Endodermal cell (in vitro differentiated cells): ENCODE measurements at regions not wholly inside any gene's neighbourhood (a gene's known extent, or its start where the extent isn't known, plus 50 kb on each side); places are given as distances from the start of the nearest gene placed in this dataset.
A peak's percentile ranks its signal among the peaks of the same experiment; 100 is the strongest.

Experiments used
- DNase-seq: peaks from one replicate; pipeline ENCODE4 v3.0.0-alpha.2; 2017
- H3K27ac ChIP-seq: 2 replicates; pipeline ENCODE4 v1.5.1; 2013; ENCODE audit warnings: mild to moderate bottlenecking, low read depth, low read length, moderate library complexity
- H3K27me3 ChIP-seq: 2 replicates; pipeline ENCODE4 v1.6.1; 2013; ENCODE audit warnings: mild to moderate bottlenecking, low read length, moderate library complexity; ENCODE audit not compliant: insufficient read depth, control insufficient read depth, poor library complexity, severe bottlenecking
- H3K36me3 ChIP-seq: 2 replicates; pipeline ENCODE4 v1.7.0; 2013; ENCODE audit warnings: mild to moderate bottlenecking, low read length, moderate library complexity; ENCODE audit not compliant: control insufficient read depth, insufficient read depth
- H3K4me1 ChIP-seq: one replicate; pipeline ENCODE4 v1.7.0; 2013; ENCODE audit warnings: low read length; ENCODE audit not compliant: control insufficient read depth, insufficient read depth
- H3K4me3 ChIP-seq: 2 replicates; pipeline ENCODE4 v1.5.1; 2013; ENCODE audit warnings: mild to moderate bottlenecking, low read length, moderate library complexity
- H3K9ac ChIP-seq: 2 replicates; pipeline ENCODE4 v1.6.1; 2013; ENCODE audit warnings: mild to moderate bottlenecking, low read length, moderate library complexity; ENCODE audit not compliant: poor library complexity, severe bottlenecking; ENCODE audit errors: extremely low read depth
- H3K9me3 ChIP-seq: 2 replicates; pipeline ENCODE4 v1.6.1; 2013; ENCODE audit warnings: mild to moderate bottlenecking, low read length, moderate library complexity; ENCODE audit not compliant: control insufficient read depth
- H3K27ac Mint-ChIP-seq: 2 replicates; pipeline ENCODE4 v1.8.0; 2020; ENCODE audit warnings: mixed read lengths
- H3K27me3 Mint-ChIP-seq: 2 replicates; pipeline ENCODE4 v1.8.0; 2021; ENCODE audit warnings: mild to moderate bottlenecking, mixed read lengths; ENCODE audit not compliant: insufficient read depth
- H3K36me3 Mint-ChIP-seq: 2 replicates; pipeline ENCODE4 v1.8.0; 2020; ENCODE audit warnings: low read depth, mixed read lengths
- H3K4me1 Mint-ChIP-seq: 2 replicates; pipeline ENCODE4 v1.8.0; 2020; ENCODE audit warnings: mixed read lengths
- H3K4me3 Mint-ChIP-seq: 2 replicates; pipeline ENCODE4 v1.8.0; 2020; ENCODE audit warnings: mild to moderate bottlenecking, moderate library complexity, mixed read lengths
- H3K9me3 Mint-ChIP-seq: 2 replicates; pipeline ENCODE4 v1.8.0; 2020; ENCODE audit warnings: mild to moderate bottlenecking, mixed read lengths
- WGBS, 2 experiments: methylation state at CpG; one replicate each; pipeline versions ENCODE4 v1.1.5 to v1.1.7; 2013; ENCODE audit warnings: missing lambda C conversion rate in 2 of 2, mixed read lengths in 1 of 2; ENCODE audit not compliant: insufficient coverage in 1 of 2, insufficient read length in 1 of 2; 5-methylcytosine and 5-hydroxymethylcytosine counted together
- TF ChIP-seq, protein P1 (sequence below): fragments of 200-600 bp; sonication (generic); conservative IDR thresholded peaks from 2 replicates; pipeline ENCODE4 v1.5.0; 2021; ENCODE audit warnings: antibody characterized with exemption, mild to moderate bottlenecking

DNA sequence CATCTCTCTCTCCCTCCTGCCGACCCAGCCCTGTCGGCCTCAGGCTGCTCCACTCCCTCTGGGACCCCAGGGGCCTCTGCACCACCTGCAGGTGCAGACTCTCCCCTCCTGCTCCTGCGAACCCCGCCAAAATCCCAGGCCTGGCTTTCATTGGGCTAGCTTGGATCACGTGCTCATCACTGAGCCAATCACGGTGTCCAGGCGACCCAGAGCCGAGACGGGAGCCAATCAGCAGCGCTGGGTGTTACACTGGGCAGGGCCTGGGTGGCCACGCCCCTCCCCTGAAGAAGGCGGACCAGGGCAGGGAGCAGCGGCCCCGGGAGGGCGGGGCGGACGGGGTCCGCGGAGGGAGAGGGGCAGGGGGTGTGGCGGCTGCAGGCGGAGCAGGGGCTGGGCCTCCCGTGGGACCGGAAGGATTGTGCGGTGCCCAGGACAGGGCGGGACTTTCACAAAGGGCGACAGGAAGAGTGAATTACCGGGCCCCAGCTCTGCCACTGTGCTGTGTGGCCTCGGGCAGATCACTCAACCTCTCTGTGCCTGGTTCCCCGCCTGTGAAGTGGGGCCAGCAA, 66.6 kb upstream of the FBRSL1 start:
- Histone ChIP-seq H3K27me3 (peaks cover 23% of the 10 kb centered on the region), H3K9ac (no peak overlapping the region), H3K4me3 (no peak overlapping the region), H3K36me3 (no peaks in the 10 kb centered on the region), H3K9me3 (peaks cover 7% of the 10 kb centered on the region), H3K27ac (no peak overlapping the region), H3K4me1 (no peaks in the 10 kb centered on the region)
- peak; percentile 79 for DNase-seq
- WGBS, 2 experiments, result 77 to 85% methylated on average over 14 to 29 of the region's 29 CpGs
- peaks cover 31% of the 10 kb centered on the region for H3K9me3 Mint-ChIP-seq
- H3K27ac Mint-ChIP-seq, result no peak overlapping the region
- no peak overlapping the region for H3K4me3 Mint-ChIP-seq
- peaks cover 15% of the 10 kb centered on the region for H3K4me1 Mint-ChIP-seq
- peaks cover 9% of the 10 kb centered on the region for H3K36me3 Mint-ChIP-seq
- peaks cover 84% of the 10 kb centered on the region for H3K27me3 Mint-ChIP-seq
- TF ChIP-seq, protein P1, sequence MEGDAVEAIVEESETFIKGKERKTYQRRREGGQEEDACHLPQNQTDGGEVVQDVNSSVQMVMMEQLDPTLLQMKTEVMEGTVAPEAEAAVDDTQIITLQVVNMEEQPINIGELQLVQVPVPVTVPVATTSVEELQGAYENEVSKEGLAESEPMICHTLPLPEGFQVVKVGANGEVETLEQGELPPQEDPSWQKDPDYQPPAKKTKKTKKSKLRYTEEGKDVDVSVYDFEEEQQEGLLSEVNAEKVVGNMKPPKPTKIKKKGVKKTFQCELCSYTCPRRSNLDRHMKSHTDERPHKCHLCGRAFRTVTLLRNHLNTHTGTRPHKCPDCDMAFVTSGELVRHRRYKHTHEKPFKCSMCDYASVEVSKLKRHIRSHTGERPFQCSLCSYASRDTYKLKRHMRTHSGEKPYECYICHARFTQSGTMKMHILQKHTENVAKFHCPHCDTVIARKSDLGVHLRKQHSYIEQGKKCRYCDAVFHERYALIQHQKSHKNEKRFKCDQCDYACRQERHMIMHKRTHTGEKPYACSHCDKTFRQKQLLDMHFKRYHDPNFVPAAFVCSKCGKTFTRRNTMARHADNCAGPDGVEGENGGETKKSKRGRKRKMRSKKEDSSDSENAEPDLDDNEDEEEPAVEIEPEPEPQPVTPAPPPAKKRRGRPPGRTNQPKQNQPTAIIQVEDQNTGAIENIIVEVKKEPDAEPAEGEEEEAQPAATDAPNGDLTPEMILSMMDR, result no peak

DNA sequence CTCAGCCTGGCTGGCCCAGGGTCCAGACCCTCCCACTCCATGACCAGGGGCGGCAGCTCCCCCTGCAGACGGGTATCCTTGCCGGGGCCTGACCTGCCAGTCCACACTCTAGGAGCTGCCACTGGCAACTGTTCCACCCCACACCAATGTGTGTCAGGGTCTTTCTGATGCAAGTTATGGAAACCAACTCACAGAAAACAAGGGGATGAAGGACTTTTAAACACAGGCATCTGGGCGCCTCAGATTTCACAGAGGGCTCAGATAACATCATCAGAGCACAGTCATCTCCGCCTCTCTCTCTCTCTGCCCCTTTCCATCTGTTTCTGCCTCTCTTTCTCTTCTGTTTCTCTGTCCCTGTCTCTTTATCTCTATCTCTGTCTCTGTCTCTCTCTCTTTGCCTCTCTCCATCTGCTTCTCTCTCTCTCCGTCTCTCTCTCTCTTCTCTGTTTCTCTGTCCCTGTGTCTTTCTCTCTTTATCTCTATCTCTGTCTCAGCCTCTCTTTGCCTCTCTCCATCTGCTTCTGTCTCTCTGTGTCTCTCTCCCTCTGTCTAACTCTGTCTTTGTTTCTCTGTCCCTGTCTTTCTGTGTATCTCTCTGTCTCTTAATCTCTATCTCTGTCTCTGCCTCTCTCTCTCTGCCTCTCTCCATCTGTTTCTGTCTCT, 67.4 kb upstream of the FBRSL1 start:
- H3K27ac ChIP-seq, result no peak overlapping the region
- Mint-ChIP-seq H3K4me1 (peaks cover 10% of the 10 kb centered on the region), H3K27ac (no peak overlapping the region), H3K9me3 (peaks cover 28% of the 10 kb centered on the region), H3K36me3 (peaks cover 9% of the 10 kb centered on the region), H3K27me3 (peaks cover 89% of the 10 kb centered on the region), H3K4me3 (no peak overlapping the region)
- no peaks in the 10 kb centered on the region for H3K4me1 ChIP-seq
- H3K27me3 ChIP-seq, result peaks cover 28% of the 10 kb centered on the region
- H3K9ac ChIP-seq, result no peak overlapping the region
- H3K9me3 ChIP-seq, result peaks cover 7% of the 10 kb centered on the region
- no peaks in the 10 kb centered on the region for H3K36me3 ChIP-seq
- DNase-seq, result peak; percentile 88
- H3K4me3 ChIP-seq, result no peak overlapping the region
- WGBS, 2 experiments, result 67 to 91% methylated on average over 3 to 6 of the region's 6 CpGs
- TF ChIP-seq, protein P1, result peak; percentile 69

DNA sequence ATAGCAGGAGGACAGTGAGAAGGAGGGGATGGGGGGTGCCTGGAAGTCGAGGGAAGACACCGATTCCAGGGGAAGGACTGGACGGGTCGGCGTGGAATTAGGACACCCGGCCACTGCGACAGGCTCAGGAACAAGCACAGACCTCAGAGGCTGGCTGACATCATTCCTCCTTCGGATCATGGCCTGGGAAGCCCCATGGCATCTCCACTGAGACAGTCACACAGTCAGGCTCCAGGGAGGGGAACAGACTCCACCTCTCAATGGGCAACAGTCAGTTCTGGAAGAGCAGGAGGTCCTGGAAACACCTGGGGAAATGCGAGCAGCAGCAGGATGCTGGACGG, 67.9 kb upstream of the FBRSL1 start:
- H3K27ac Mint-ChIP-seq, result no peak overlapping the region
- no peak overlapping the region for H3K4me3 Mint-ChIP-seq
- Histone ChIP-seq H3K9me3 (peaks cover 7% of the 10 kb centered on the region), H3K27me3 (peaks cover 28% of the 10 kb centered on the region), H3K4me3 (no peak overlapping the region), H3K4me1 (no peaks in the 10 kb centered on the region), H3K27ac (no peak overlapping the region), H3K9ac (no peak overlapping the region), H3K36me3 (no peaks in the 10 kb centered on the region)
- H3K9me3 Mint-ChIP-seq, result peaks cover 26% of the 10 kb centered on the region
- peaks cover 9% of the 10 kb centered on the region for H3K36me3 Mint-ChIP-seq
- WGBS, 2 experiments, result 73 to 75% methylated on average over 8 to 10 of the region's 10 CpGs
- TF ChIP-seq, protein P1, result no peak
- DNase-seq, result no peak
- H3K4me1 Mint-ChIP-seq, result peaks cover 9% of the 10 kb centered on the region
- peaks cover 92% of the 10 kb centered on the region for H3K27me3 Mint-ChIP-seq
